Esophagus squamous epithelium (tissue), 5 donors: ENCODE measurements at regions not wholly inside any gene's neighbourhood (a gene's known extent, or its start where the extent isn't known, plus 50 kb on each side); places are given as distances from the start of the nearest gene placed in this dataset.

Experiments used
- DNase-seq: peaks from one replicate; lab custom pipeline; 2025; lab: John Stamatoyannopoulos, UW
- H3K27ac ChIP-seq, 4 donors: fragments of 200-600 bp; sonication (generic); one replicate each; pipeline ENCODE4 v1.5.1; 2016 to 2019; ENCODE audit warnings: mild to moderate bottlenecking in 1 of 4
- H3K27me3 ChIP-seq, 4 donors: fragments of 200-600 bp; sonication (generic); 1 replicate in 3 of 4; 2 replicates in 1 of 4; pipeline versions ENCODE4 v1.5.1 to v1.6.0; 2017 to 2021; ENCODE audit warnings: antibody characterized with exemption in 1 of 4
- H3K36me3 ChIP-seq, 3 donors: fragments of 200-600 bp; sonication (generic); one replicate each; pipeline ENCODE4 v1.5.1; 2016 to 2019
- H3K4me1 ChIP-seq, 3 donors: fragments of 200-600 bp; sonication (generic); one replicate each; pipeline ENCODE4 v1.5.1; 2017 to 2019
- H3K4me3 ChIP-seq, 4 donors: fragments of 200-600 bp; sonication (generic); 1 replicate in 3 of 4; 2 replicates in 1 of 4; pipeline ENCODE4 v1.5.1; 2016 to 2019; ENCODE audit warnings: mild to moderate bottlenecking in 2 of 4, moderate library complexity in 1 of 4
- H3K9me3 ChIP-seq, 3 donors: fragments of 200-600 bp; sonication (generic); one replicate each; pipeline ENCODE4 v1.5.1; 2016 to 2019
- POLR2A ChIP-seq, 4 donors: fragments of 450-650 bp; IDR thresholded peaks; one replicate each; pipeline ENCODE4 v1.6.1; 2017; ENCODE audit warnings: antibody characterized with exemption in 4 of 4, mild to moderate bottlenecking in 4 of 4, moderate library complexity in 3 of 4
- WGBS, 2 donors: methylation state at CpG; one replicate each; pipeline ENCODE4 v1.1.5; 2018; 5-methylcytosine and 5-hydroxymethylcytosine counted together
- intact Hi-C: fragments of 100-400 bp; cut with DNase I; formaldehyde crosslinking; loops from one replicate; pipeline ENCODE4 v1.15.0; 2022
- TF ChIP-seq, protein P1 (sequence below), 6 experiments: fragments of 450-650 bp in 4 of 6; fragments of 200-600 bp in 2 of 6; sonication (generic) in 2 of 6; IDR thresholded peaks; one replicate each; pipeline ENCODE4 v1.5.1; 2016 to 2019; ENCODE audit warnings: antibody characterized with exemption in 6 of 6, mild to moderate bottlenecking in 4 of 6, moderate library complexity in 4 of 6
- donor health status: DM: yes; HTN: yes; CAD: no.

- intact Hi-C loops: no loop called here
- no peaks in the 10 kb centered on the region for H3K27me3 ChIP-seq
- H3K4me3 ChIP-seq: no peak overlapping the region
- no peaks in the 10 kb centered on the region for H3K36me3 ChIP-seq
- TF ChIP-seq POLR2A (IDR thresholded peaks at IDR 0.05): no peak
- TF ChIP-seq, protein P1, sequence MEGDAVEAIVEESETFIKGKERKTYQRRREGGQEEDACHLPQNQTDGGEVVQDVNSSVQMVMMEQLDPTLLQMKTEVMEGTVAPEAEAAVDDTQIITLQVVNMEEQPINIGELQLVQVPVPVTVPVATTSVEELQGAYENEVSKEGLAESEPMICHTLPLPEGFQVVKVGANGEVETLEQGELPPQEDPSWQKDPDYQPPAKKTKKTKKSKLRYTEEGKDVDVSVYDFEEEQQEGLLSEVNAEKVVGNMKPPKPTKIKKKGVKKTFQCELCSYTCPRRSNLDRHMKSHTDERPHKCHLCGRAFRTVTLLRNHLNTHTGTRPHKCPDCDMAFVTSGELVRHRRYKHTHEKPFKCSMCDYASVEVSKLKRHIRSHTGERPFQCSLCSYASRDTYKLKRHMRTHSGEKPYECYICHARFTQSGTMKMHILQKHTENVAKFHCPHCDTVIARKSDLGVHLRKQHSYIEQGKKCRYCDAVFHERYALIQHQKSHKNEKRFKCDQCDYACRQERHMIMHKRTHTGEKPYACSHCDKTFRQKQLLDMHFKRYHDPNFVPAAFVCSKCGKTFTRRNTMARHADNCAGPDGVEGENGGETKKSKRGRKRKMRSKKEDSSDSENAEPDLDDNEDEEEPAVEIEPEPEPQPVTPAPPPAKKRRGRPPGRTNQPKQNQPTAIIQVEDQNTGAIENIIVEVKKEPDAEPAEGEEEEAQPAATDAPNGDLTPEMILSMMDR (IDR thresholded peaks at IDR 0.05): no peak
- no peak for DNase-seq
- H3K9me3 ChIP-seq: peaks cover 0 to 5% (median 0%) of the 10 kb centered on the region in 3 donors
- no peak overlapping the region for H3K27ac ChIP-seq
- H3K4me1 ChIP-seq: no peaks in the 10 kb centered on the region
Measured at GRCh38 chr2:58852905-58853304, 611.8 kb upstream of the FANCL start.

- H3K4me3 ChIP-seq: no peak overlapping the region
- H3K4me1 ChIP-seq: no peaks in the 10 kb centered on the region
- DNase-seq: no peak
- H3K27me3 ChIP-seq: no peaks in the 10 kb centered on the region
- TF ChIP-seq, protein P1 (IDR thresholded peaks at IDR 0.05): no peak
- intact Hi-C loops: no loop called here
- 37 to 52% methylated on average over 5 of the region's 5 CpGs for WGBS, 2 donors
- H3K9me3 ChIP-seq: no peaks in the 10 kb centered on the region
- H3K27ac ChIP-seq: no peak overlapping the region
- no peaks in the 10 kb centered on the region for H3K36me3 ChIP-seq
Measured at GRCh38 chr2:58852243-58852642, 611.1 kb upstream of the FANCL start.

DNA sequence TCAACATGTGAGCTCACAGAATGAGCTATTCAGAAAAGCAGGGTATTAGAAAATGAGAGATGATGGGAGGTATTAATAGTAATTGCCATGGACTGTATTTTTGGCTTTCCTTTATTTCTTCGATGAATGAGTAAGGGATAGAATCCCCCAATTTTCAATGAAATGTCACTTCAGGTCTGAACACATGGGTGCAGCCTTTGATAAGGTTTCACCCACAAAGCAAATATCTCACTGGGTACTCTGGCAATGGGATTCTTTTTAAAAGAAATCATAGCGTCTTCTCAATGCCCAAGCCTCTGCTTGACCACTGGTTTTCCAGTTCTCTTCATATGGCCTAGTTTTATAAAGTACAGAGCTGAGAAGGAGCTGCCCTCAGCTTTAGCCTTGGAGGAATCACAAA lies 610.5 kb upstream of the FANCL start:
- DNase-seq: no peak
- TF ChIP-seq, protein P1 (IDR thresholded peaks at IDR 0.05): no peak
- no peak for TF ChIP-seq POLR2A (IDR thresholded peaks at IDR 0.05)
- H3K9me3 ChIP-seq: no peaks in the 10 kb centered on the region
- WGBS, 2 donors: 52 to 55% methylated on average over 2 of the region's 2 CpGs
- H3K4me3 ChIP-seq: no peak overlapping the region
- no peaks in the 10 kb centered on the region for H3K36me3 ChIP-seq
- no peaks in the 10 kb centered on the region for H3K4me1 ChIP-seq
- H3K27me3 ChIP-seq: no peaks in the 10 kb centered on the region
- intact Hi-C loops: no loop called here
- H3K27ac ChIP-seq: no peak overlapping the region

DNA sequence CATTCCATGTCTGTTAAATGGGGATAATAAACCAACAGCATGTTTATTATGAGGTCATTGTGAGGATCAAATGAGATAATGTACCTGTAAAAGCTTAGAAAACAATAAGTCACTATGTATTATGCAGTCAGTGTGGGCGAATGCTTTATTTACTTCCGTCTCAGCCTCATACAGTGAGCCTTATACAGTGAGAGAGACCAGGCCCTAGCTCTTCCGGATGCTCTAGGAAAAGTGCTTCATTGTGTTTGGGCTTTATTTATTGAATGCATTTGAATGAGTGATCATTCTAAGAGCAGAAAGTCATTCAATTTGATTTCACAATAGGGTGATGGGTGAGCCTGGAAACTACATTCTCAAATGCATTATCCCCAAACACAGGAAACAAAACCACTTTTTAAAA lies 603.9 kb upstream of the FANCL start:
- Histone ChIP-seq H3K4me3 (no peak overlapping the region), H3K27me3 (no peaks in the 10 kb centered on the region), H3K36me3 (no peaks in the 10 kb centered on the region), H3K4me1 (no peaks in the 10 kb centered on the region), H3K27ac (no peak overlapping the region), H3K9me3 (no peaks in the 10 kb centered on the region)
- TF ChIP-seq, protein P1 (IDR thresholded peaks at IDR 0.05): no peak
- TF ChIP-seq POLR2A (IDR thresholded peaks at IDR 0.05): no peak
- intact Hi-C loops: no loop called here
- DNase-seq: no peak
- WGBS, 2 donors: 62 to 89% methylated on average over 3 of the region's 3 CpGs

GRCh38 chr2:58842501-58843155 lies 601.5 kb upstream of the FANCL start:
- no peak for TF ChIP-seq POLR2A (IDR thresholded peaks at IDR 0.05)
- TF ChIP-seq, protein P1 (IDR thresholded peaks at IDR 0.05): no peak
- H3K9me3 ChIP-seq: no peaks in the 10 kb centered on the region
- H3K4me3 ChIP-seq: no peak overlapping the region
- no peaks in the 10 kb centered on the region for H3K27me3 ChIP-seq
- no peaks in the 10 kb centered on the region for H3K36me3 ChIP-seq
- no peak overlapping the region for H3K27ac ChIP-seq
- WGBS, 2 donors: 55 to 71% methylated on average over 5 of the region's 5 CpGs
- intact Hi-C loops: no loop called here
- no peaks in the 10 kb centered on the region for H3K4me1 ChIP-seq
- DNase-seq: no peak
